ENCODE measurements at regions not wholly inside any gene's neighbourhood (a gene's known extent, or its start where the extent isn't known, plus 50 kb on each side); places are given as distances from the start of the nearest gene placed in this dataset.
"Not testable (repeated sequence)": the region's sequence is repeated elsewhere in the genome, so short reads cannot be mapped to it uniquely, and the experiment has no call there.

DNA sequence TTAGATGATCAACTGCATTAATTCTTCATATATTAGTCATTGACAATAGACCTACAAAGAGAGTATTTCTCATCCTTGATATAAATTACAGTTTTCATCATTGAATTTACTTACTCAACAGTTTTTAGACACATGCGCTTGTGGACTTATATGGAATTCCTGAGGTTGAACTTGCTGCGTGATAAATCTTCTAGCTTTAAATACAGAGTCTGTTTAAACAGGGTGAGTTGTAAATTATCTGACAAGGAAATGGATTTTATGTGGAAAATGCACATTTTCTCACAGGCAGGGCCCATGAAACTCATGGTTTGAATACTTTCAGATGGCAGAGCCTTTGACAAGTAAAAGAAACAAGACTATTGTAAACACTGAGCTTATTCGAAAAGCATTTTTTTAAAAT is 280.5 kb downstream of the SPATA31A6 start:
- not testable (repeated sequence) for H2BK120ac ChIP-seq (ENCODE audit: low read depth, low read length); H3K27me3 ChIP-seq (ENCODE audit: control insufficient read depth in 3 of 3, insufficient read depth in 3 of 3, low read depth in 1 of 3, low read length in 3 of 3); H2BK15ac ChIP-seq (ENCODE audit: low read length); H3K36me3 ChIP-seq (replicated peaks in 1 of 2; ENCODE audit: control insufficient read depth in 2 of 2, insufficient read depth in 2 of 2, low read length in 2 of 2); H3K27ac ChIP-seq (replicated peaks; ENCODE audit: low read length); H2AK5ac ChIP-seq (ENCODE audit: low read depth, low read length); H4K8ac ChIP-seq (ENCODE audit: low read depth, low read length); H2BK12ac ChIP-seq (ENCODE audit: low read length); DNase-seq (ENCODE audit: low spot score); H3K4me1 ChIP-seq (ENCODE audit: control insufficient read depth in 2 of 2, insufficient read depth in 1 of 2, low read depth in 1 of 2, low read length in 2 of 2); H3K4me3 ChIP-seq (ENCODE audit: low read length in 2 of 2); H2BK5ac ChIP-seq (ENCODE audit: low read length); H3K79me1 ChIP-seq (ENCODE audit: low read depth, low read length); H3K4ac ChIP-seq (ENCODE audit: low read length); H3K9ac ChIP-seq (ENCODE audit: low read depth, low read length, poor library complexity); H3K9me3 ChIP-seq (replicated peaks in 1 of 2; ENCODE audit: control insufficient read depth in 2 of 2, insufficient read depth in 1 of 2, low read depth in 1 of 2, low read length in 2 of 2); H2AFZ ChIP-seq (ENCODE audit: low read length); H4K91ac ChIP-seq (ENCODE audit: low read depth, low read length, poor library complexity); H3K23ac ChIP-seq (ENCODE audit: low read depth, low read length, poor library complexity); H3K18ac ChIP-seq (ENCODE audit: low read length); H3K4me2 ChIP-seq (ENCODE audit: insufficient read depth, low read length, poor library complexity, severe bottlenecking); H3K14ac ChIP-seq (ENCODE audit: low read length)
- WGBS, 2 donors (ENCODE audit: extremely low coverage in 2 of 2, insufficient read length in 2 of 2, insufficient replicate concordance in 1 of 2): no CpG with 5 or more reads among the region's 3 CpGs

DNA sequence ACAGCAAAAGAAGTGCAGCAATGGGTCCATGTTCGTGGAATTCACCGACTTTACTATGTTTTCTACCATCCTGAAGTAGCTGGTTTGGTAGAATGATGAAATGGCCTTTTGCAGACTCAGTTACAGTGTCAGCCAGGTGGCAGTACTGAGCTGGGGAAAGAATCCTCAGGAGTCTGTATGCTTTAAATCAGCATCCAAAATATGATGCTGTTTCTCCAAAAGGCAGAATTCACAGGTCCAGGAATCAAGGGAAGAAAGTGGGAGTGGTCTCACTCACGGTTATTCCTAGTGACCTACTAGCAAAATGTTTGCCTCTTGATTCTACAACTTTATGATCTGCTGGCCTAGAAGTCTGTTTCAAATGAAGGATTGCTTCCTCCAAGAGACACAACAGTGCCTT is 287.1 kb downstream of the SPATA31A6 start:
- H2BK5ac ChIP-seq (ENCODE audit: low read length); H3K4ac ChIP-seq (ENCODE audit: low read length); H3K9me3 ChIP-seq (replicated peaks in 1 of 2; ENCODE audit: control insufficient read depth in 2 of 2, insufficient read depth in 1 of 2, low read depth in 1 of 2, low read length in 2 of 2); H3K23ac ChIP-seq (ENCODE audit: low read depth, low read length, poor library complexity); H3K27ac ChIP-seq (replicated peaks; ENCODE audit: low read length); H3K79me1 ChIP-seq (ENCODE audit: low read depth, low read length); DNase-seq (ENCODE audit: low spot score); H3K4me2 ChIP-seq (ENCODE audit: insufficient read depth, low read length, poor library complexity, severe bottlenecking); H3K27me3 ChIP-seq (ENCODE audit: control insufficient read depth in 3 of 3, insufficient read depth in 3 of 3, low read depth in 1 of 3, low read length in 3 of 3); H3K14ac ChIP-seq (ENCODE audit: low read length); H3K4me3 ChIP-seq (ENCODE audit: low read length in 2 of 2); H3K9ac ChIP-seq (ENCODE audit: low read depth, low read length, poor library complexity); H4K8ac ChIP-seq (ENCODE audit: low read depth, low read length); H2AFZ ChIP-seq (ENCODE audit: low read length); H2BK120ac ChIP-seq (ENCODE audit: low read depth, low read length); H3K4me1 ChIP-seq (ENCODE audit: control insufficient read depth in 2 of 2, insufficient read depth in 1 of 2, low read depth in 1 of 2, low read length in 2 of 2); H2BK15ac ChIP-seq (ENCODE audit: low read length); H3K18ac ChIP-seq (ENCODE audit: low read length); H2AK5ac ChIP-seq (ENCODE audit: low read depth, low read length); H3K36me3 ChIP-seq (replicated peaks in 1 of 2; ENCODE audit: control insufficient read depth in 2 of 2, insufficient read depth in 2 of 2, low read length in 2 of 2); H2BK12ac ChIP-seq (ENCODE audit: low read length); H4K91ac ChIP-seq (ENCODE audit: low read depth, low read length, poor library complexity): not testable (repeated sequence)
- WGBS, 2 donors (ENCODE audit: extremely low coverage in 2 of 2, insufficient read length in 2 of 2, insufficient replicate concordance in 1 of 2): no CpG with 5 or more reads among the region's 3 CpGs

DNA sequence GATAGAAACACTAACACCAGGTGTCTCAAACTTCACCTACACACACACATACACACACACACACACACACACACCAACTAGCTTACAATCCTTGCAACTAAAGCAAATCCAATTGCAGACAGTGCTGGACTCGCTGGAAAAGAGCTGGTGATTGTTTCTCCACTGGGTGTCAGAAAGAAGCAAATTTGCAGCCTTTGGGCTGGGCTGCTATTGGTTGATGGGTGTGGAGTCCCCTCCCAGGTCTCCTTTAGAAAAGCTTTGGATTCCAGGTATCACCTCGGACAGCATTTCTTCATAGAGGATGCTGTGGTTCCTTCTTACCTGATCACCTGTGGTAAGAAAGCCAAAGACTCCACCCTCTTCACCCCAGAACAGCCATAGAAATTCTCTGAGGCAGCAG is 307.5 kb downstream of the SPATA31A6 start:
- not testable (repeated sequence) for H4K91ac ChIP-seq (ENCODE audit: low read depth, low read length, poor library complexity); H3K36me3 ChIP-seq (replicated peaks in 1 of 2; ENCODE audit: control insufficient read depth in 2 of 2, insufficient read depth in 2 of 2, low read length in 2 of 2); H3K4me1 ChIP-seq (ENCODE audit: control insufficient read depth in 2 of 2, insufficient read depth in 1 of 2, low read depth in 1 of 2, low read length in 2 of 2); H2BK5ac ChIP-seq (ENCODE audit: low read length); H3K4me2 ChIP-seq (ENCODE audit: insufficient read depth, low read length, poor library complexity, severe bottlenecking); H3K27me3 ChIP-seq (ENCODE audit: control insufficient read depth in 3 of 3, insufficient read depth in 3 of 3, low read depth in 1 of 3, low read length in 3 of 3); H3K9ac ChIP-seq (ENCODE audit: low read depth, low read length, poor library complexity); H2BK120ac ChIP-seq (ENCODE audit: low read depth, low read length); H2AK5ac ChIP-seq (ENCODE audit: low read depth, low read length); H2BK15ac ChIP-seq (ENCODE audit: low read length); DNase-seq (ENCODE audit: low spot score); H3K23ac ChIP-seq (ENCODE audit: low read depth, low read length, poor library complexity); H3K18ac ChIP-seq (ENCODE audit: low read length); H2AFZ ChIP-seq (ENCODE audit: low read length); H3K27ac ChIP-seq (replicated peaks; ENCODE audit: low read length); H3K79me1 ChIP-seq (ENCODE audit: low read depth, low read length); H3K4ac ChIP-seq (ENCODE audit: low read length); H3K9me3 ChIP-seq (replicated peaks in 1 of 2; ENCODE audit: control insufficient read depth in 2 of 2, insufficient read depth in 1 of 2, low read depth in 1 of 2, low read length in 2 of 2); H2BK12ac ChIP-seq (ENCODE audit: low read length); H4K8ac ChIP-seq (ENCODE audit: low read depth, low read length); H3K14ac ChIP-seq (ENCODE audit: low read length); H3K4me3 ChIP-seq (ENCODE audit: low read length in 2 of 2)
- WGBS, 2 donors (ENCODE audit: extremely low coverage in 2 of 2, insufficient read length in 2 of 2, insufficient replicate concordance in 1 of 2): no CpG with 5 or more reads among the region's 2 CpGs

DNA sequence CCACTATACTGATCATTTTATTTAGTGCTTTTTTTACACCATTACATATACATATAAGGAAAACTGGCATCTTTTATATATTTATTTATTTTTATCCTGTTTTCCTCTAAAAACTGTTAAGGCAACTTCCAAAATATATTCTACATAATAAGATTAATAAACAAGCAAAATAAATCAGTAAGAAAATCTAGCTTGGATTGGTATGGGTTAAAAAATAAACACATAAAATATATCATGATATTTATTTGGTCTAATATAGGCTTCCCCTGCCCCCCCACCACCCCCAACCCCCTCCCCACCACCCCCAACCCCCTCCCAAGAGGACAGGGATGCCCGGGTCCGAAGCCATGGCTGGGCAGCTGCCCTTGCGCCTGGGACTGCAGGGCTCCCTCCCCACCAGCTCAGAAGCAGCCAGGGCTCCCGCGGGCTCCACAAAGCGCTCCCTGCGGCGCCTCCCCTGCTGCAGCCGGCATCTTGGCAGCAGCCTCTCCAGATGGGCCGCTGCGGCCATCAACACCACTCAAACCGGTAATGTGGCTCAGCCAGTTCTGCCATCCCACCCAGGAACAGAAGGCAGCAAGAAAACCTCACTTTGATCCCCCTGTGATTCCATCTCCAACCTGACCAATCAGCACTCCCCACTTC is 319.3 kb downstream of the SPATA31A6 start:
- H3K79me1 ChIP-seq (ENCODE audit: low read depth, low read length); H3K36me3 ChIP-seq (replicated peaks in 1 of 2; ENCODE audit: control insufficient read depth in 2 of 2, insufficient read depth in 2 of 2, low read length in 2 of 2); H3K14ac ChIP-seq (ENCODE audit: low read length); H2BK12ac ChIP-seq (ENCODE audit: low read length); H2BK15ac ChIP-seq (ENCODE audit: low read length); H3K4me1 ChIP-seq (ENCODE audit: control insufficient read depth in 2 of 2, insufficient read depth in 1 of 2, low read depth in 1 of 2, low read length in 2 of 2); H2AK5ac ChIP-seq (ENCODE audit: low read depth, low read length); H3K23ac ChIP-seq (ENCODE audit: low read depth, low read length, poor library complexity); H3K4me2 ChIP-seq (ENCODE audit: insufficient read depth, low read length, poor library complexity, severe bottlenecking); H4K91ac ChIP-seq (ENCODE audit: low read depth, low read length, poor library complexity); H2BK120ac ChIP-seq (ENCODE audit: low read depth, low read length); H4K8ac ChIP-seq (ENCODE audit: low read depth, low read length); H3K27me3 ChIP-seq (ENCODE audit: control insufficient read depth in 3 of 3, insufficient read depth in 3 of 3, low read depth in 1 of 3, low read length in 3 of 3); H2AFZ ChIP-seq (ENCODE audit: low read length); H3K4ac ChIP-seq (ENCODE audit: low read length); DNase-seq (ENCODE audit: low spot score); H3K9ac ChIP-seq (ENCODE audit: low read depth, low read length, poor library complexity); H3K9me3 ChIP-seq (replicated peaks in 1 of 2; ENCODE audit: control insufficient read depth in 2 of 2, insufficient read depth in 1 of 2, low read depth in 1 of 2, low read length in 2 of 2); H3K27ac ChIP-seq (replicated peaks; ENCODE audit: low read length); H3K4me3 ChIP-seq (ENCODE audit: low read length in 2 of 2); H3K18ac ChIP-seq (ENCODE audit: low read length); H2BK5ac ChIP-seq (ENCODE audit: low read length): not testable (repeated sequence)
- no CpG with 5 or more reads among the region's 12 CpGs for WGBS, 2 donors (ENCODE audit: extremely low coverage in 2 of 2, insufficient read length in 2 of 2, insufficient replicate concordance in 1 of 2)

All from neuronal stem cell (in vitro differentiated cells).